ENCODE measurements at regions not wholly inside any gene's neighbourhood (a gene's known extent, or its start where the extent isn't known, plus 50 kb on each side); places are given as distances from the start of the nearest gene placed in this dataset.

GRCh38 chr5:72607381-72607780 is 100.2 kb upstream of the ZNF366 start:
- no peak for DNase-seq (ENCODE audit: low read depth in 1 of 2, low spot score in 2 of 2)
- TF ChIP-seq TBP (IDR thresholded peaks at IDR 0.05; ENCODE audit: low read depth, low read length) (no peak), CEBPB (IDR thresholded peaks at IDR 0.05; ENCODE audit: low read depth, low read length) (no peak), POLR2A (IDR thresholded peaks at IDR 0.05; ENCODE audit: control extremely low read depth in 1 of 2, low read depth in 2 of 2, low read length in 2 of 2) (no peak), SIRT6 (IDR thresholded peaks at IDR 0.05; ENCODE audit: low read length) (no peak), TAF1 (IDR thresholded peaks at IDR 0.05; ENCODE audit: low read depth, low read length) (no peak), ATF2 (IDR thresholded peaks at IDR 0.05; ENCODE audit: low read length) (no peak), USF2 (IDR thresholded peaks at IDR 0.05; ENCODE audit: low read length) (no peak), CHD1 (IDR thresholded peaks at IDR 0.05; ENCODE audit: low read depth, low read length) (no peak), BRCA1 (IDR thresholded peaks at IDR 0.05; ENCODE audit: low read depth, low read length) (no peak), SAP30 (IDR thresholded peaks at IDR 0.05; ENCODE audit: insufficient read depth, insufficient replicate concordance, low read length) (no peak), ATF3 (IDR thresholded peaks at IDR 0.05; ENCODE audit: insufficient read depth, low read depth, low read length) (no peak), TAF7 (optimal IDR thresholded peaks at IDR 0.05; ENCODE audit: borderline replicate concordance, low read depth, low read length) (no peak)

More at GRCh38 chr5:72607381-72607780, 100.2 kb upstream of the ZNF366 start:
- Histone ChIP-seq H3K4me2 (ENCODE audit: insufficient read depth in 1 of 2, low read depth in 2 of 2, low read length in 2 of 2) (no peak overlapping the region), H3K4ac (replicated peaks; ENCODE audit: insufficient read length, low read depth, low read length) (no peak overlapping the region), H3K27me3 (replicated peaks in 1 of 4; ENCODE audit: control insufficient read depth in 3 of 4, extremely low read depth in 1 of 4, insufficient read depth in 3 of 4, low read length in 3 of 4) (no peaks in the 10 kb centered on the region; a peak in 1 of 7 replicates), H3K79me1 (ENCODE audit: low read depth, low read length) (no peaks in the 10 kb centered on the region), H3K56ac (replicated peaks; ENCODE audit: insufficient read length, low read depth, low read length) (no peak overlapping the region), H2BK5ac (ENCODE audit: low read depth, low read length) (no peak overlapping the region), H3K4me3 (ENCODE audit: extremely low read depth in 1 of 4, insufficient read depth in 2 of 4, low read depth in 3 of 4, low read length in 4 of 4) (no peak overlapping the region), H2AFZ (ENCODE audit: low read length) (peak overlapping the region; percentile 84; the same call in 1 of the 2 replicates), H2AK5ac (ENCODE audit: low read depth, low read length) (no peak overlapping the region), H4K20me1 (replicated peaks in 1 of 2; ENCODE audit: control insufficient read depth in 1 of 2, insufficient read depth in 2 of 2, low read length in 2 of 2) (no peaks in the 10 kb centered on the region), H4K8ac (ENCODE audit: extremely low read depth, insufficient read depth, low read length) (peak overlapping the region; percentile 19; the same call in 1 of the 2 replicates), H4K91ac (replicated peaks; ENCODE audit: insufficient read length, low read length) (no peak overlapping the region), H3K23ac (ENCODE audit: insufficient read length) (no peak overlapping the region), H3K9me3 (ENCODE audit: insufficient read depth in 2 of 2, low read depth in 1 of 2, low read length in 1 of 2) (no peaks in the 10 kb centered on the region), H3K27ac (ENCODE audit: low read depth, low read length) (no peak overlapping the region), H2BK12ac (ENCODE audit: low read depth, low read length) (no peak overlapping the region), H4K5ac (ENCODE audit: insufficient read length, low read depth, low read length) (no peak overlapping the region), H3K36me3 (ENCODE audit: control insufficient read depth in 2 of 4, insufficient read depth in 4 of 4, low read length in 3 of 4) (no peaks in the 10 kb centered on the region), H3K79me2 (ENCODE audit: control insufficient read depth in 1 of 2, insufficient read depth in 2 of 2, low read length in 2 of 2) (no peaks in the 10 kb centered on the region), H3K23me2 (ENCODE audit: low read depth, low read length) (no peaks in the 10 kb centered on the region), H3K18ac (ENCODE audit: extremely low read depth, low read length) (no peak overlapping the region), H2BK20ac (ENCODE audit: low read length) (no peak overlapping the region), H3K9ac (replicated peaks in 1 of 4; ENCODE audit: extremely low read depth in 1 of 4, low read depth in 3 of 4, low read length in 3 of 4) (no peak overlapping the region), H3K4me1 (replicated peaks in 1 of 4; ENCODE audit: control insufficient read depth in 3 of 4, insufficient read depth in 4 of 4, low read length in 3 of 4) (no peaks in the 10 kb centered on the region), H2BK15ac (ENCODE audit: low read length) (no peak overlapping the region), H2BK120ac (replicated peaks; ENCODE audit: low read depth, low read length) (no peak overlapping the region), H3K14ac (ENCODE audit: insufficient read length) (no peak overlapping the region)
- WGBS, 2 experiments (ENCODE audit: extremely low coverage in 1 of 2, insufficient coverage in 1 of 2, insufficient read length in 1 of 2, insufficient replicate concordance in 2 of 2, low coverage in 1 of 2, low lambda C conversion rate in 2 of 2, missing lambda C conversion rate in 1 of 2), result 88% methylated on average over 2 of the region's 2 CpGs; no CpG with 5 or more reads in 1 of the 2 experiments
- ChIA-PET CTCF (ENCODE audit: partially characterized antibody) (interaction anchor here (2.3 kb wide), 1 partner anchor 204 kb away, joined by 6 read pairs; no protein-coding TSS in a partner anchor), POLR2A (ENCODE audit: partially characterized antibody) (no interaction called here)
- FAIRE-seq, result no peak

Measured in H1 (cell line).